ENCODE measurements at regions not wholly inside any gene's neighbourhood (a gene's known extent, or its start where the extent isn't known, plus 50 kb on each side); places are given as distances from the start of the nearest gene placed in this dataset.

GRCh38 chr10:15442056-15442455, 71.0 kb upstream of the FAM171A1 start:
- TF ChIP-seq JUN (CRISPR knock-in tag; IDR thresholded peaks at IDR 0.05) = no peak
- no peak for TF ChIP-seq ATF3 (CRISPR knock-in tag; conservative IDR thresholded peaks at IDR 0.05)
- TF ChIP-seq IRF2 (CRISPR knock-in tag; IDR thresholded peaks at IDR 0.05; ENCODE audit: borderline replicate concordance, low read depth) = no peak
- TF ChIP-seq CTCF (IDR thresholded peaks at IDR 0.05) = no peak
- no peak for TF ChIP-seq USF2 (CRISPR knock-in tag; IDR thresholded peaks at IDR 0.05)
- TF ChIP-seq, protein P1, sequence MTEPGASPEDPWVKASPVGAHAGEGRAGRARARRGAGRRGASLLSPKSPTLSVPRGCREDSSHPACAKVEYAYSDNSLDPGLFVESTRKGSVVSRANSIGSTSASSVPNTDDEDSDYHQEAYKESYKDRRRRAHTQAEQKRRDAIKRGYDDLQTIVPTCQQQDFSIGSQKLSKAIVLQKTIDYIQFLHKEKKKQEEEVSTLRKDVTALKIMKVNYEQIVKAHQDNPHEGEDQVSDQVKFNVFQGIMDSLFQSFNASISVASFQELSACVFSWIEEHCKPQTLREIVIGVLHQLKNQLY (CRISPR knock-in tag; IDR thresholded peaks at IDR 0.05) = no peak
